ENCODE measurements at regions not wholly inside any gene's neighbourhood (a gene's known extent, or its start where the extent isn't known, plus 50 kb on each side); places are given as distances from the start of the nearest gene placed in this dataset.

DNA sequence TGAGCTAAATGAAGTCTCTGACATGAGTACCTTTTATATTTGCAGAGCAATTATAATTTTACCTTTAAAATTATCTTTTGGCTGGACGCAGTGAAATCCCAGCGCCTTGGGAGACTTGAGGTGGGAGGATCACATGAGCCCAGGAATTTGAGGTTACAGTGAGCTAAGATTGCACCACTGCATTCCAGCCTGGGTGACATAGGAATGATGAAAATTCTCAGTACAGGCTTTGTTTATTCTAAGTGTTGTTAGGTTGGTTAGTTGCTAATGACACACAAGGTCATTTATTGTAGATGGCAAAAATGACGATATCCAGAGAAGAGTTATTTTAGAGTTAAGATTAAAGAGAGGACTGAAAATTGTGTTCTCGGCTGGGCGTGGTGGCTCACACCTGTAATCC, 87.6 kb downstream of the XRCC2 start:
- no peak for TF ChIP-seq POLR2AphosphoS5 (IDR thresholded peaks at IDR 0.05; ENCODE audit: insufficient read depth in 1 of 2, low read depth in 1 of 2)
- TF ChIP-seq, protein P1, sequence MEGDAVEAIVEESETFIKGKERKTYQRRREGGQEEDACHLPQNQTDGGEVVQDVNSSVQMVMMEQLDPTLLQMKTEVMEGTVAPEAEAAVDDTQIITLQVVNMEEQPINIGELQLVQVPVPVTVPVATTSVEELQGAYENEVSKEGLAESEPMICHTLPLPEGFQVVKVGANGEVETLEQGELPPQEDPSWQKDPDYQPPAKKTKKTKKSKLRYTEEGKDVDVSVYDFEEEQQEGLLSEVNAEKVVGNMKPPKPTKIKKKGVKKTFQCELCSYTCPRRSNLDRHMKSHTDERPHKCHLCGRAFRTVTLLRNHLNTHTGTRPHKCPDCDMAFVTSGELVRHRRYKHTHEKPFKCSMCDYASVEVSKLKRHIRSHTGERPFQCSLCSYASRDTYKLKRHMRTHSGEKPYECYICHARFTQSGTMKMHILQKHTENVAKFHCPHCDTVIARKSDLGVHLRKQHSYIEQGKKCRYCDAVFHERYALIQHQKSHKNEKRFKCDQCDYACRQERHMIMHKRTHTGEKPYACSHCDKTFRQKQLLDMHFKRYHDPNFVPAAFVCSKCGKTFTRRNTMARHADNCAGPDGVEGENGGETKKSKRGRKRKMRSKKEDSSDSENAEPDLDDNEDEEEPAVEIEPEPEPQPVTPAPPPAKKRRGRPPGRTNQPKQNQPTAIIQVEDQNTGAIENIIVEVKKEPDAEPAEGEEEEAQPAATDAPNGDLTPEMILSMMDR (IDR thresholded peaks at IDR 0.05): no peak
- no peak for TF ChIP-seq POLR2A (IDR thresholded peaks at IDR 0.05)
